Kidney tubule cell (primary cell): ENCODE measurements at regions not wholly inside any gene's neighbourhood (a gene's known extent, or its start where the extent isn't known, plus 50 kb on each side); places are given as distances from the start of the nearest gene placed in this dataset.
"Not testable (repeated sequence)": the region's sequence is repeated elsewhere in the genome, so short reads cannot be mapped to it uniquely, and the experiment has no call there.

Experiments used
- DNase-seq: peaks from one replicate; pipeline ENCODE4 v3.0.0-alpha.2; 2018; ENCODE audit warnings: low spot score

- DNase-seq = no peak
Observed at GRCh38 chr6:112401083-112401482, 54.0 kb downstream of the RFPL4B start.

GRCh38 chr6:112407101-112407590, 60.0 kb downstream of the RFPL4B start:
- no peak for DNase-seq

GRCh38 chr6:112408522-112408921, 61.4 kb downstream of the RFPL4B start:
- DNase-seq = no peak

DNA sequence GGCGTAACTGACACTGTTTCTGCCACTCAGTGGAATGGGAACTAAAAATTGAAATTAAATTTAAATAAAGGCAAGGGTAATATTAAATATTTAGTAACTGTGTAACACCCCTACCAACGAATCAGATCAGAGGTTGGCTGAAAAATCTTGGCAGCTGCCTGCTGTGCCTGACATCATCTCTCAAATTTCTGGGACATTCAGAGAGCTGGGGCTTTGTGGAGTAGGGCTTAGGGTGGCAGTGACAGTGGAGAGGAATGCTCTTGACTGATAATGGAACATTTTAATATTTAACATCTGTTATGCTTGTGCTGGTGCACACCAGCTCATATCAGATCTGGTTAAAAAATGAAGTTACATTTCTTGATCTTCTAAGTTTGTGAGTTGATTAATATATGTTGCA, 62.2 kb downstream of the RFPL4B start:
- peak; percentile 11 for DNase-seq

DNA sequence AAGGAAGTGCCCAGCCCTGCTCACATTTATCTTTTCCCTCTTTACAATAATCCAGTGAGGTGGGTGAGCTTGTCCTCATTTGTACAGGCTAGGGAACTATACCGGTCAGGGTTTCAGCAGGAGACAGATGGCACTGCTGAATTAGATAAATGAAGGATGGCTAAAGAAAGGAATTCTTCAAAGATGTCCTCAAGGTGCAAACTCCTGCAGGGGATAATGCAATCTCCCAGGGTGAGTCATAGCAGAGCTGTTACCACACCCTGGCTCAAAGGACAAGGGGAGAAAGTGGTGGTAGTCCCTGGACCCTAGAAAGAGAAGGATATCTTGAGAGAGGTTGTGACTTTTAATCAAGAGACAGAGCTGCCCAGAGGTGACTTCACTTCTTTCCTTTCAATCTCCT, 66.7 kb downstream of the RFPL4B start:
- DNase-seq = peak; percentile 10

- no peak for DNase-seq
Observed at GRCh38 chr6:112415366-112415765, 68.2 kb downstream of the RFPL4B start.

DNA sequence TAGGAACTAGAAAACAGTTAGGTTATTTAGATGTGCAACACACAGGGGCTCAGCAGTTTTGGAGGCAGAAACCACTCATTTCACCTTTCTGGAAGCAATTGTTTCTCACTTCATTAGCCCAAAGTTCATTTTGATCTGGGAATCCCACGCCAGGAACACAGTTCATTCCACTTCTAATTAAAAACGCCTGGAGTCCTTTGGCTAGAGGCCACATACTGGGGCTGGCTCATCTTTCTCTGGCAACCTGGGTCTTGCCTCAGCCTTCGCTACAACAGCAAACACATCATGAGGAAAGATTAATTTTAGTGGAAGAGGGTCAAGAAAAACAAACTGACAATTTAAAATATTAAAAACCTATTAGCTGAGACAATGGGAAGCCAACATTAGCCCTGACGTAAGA, 69.7 kb downstream of the RFPL4B start:
- DNase-seq = no peak

GRCh38 chr6:112427011-112427410, 79.9 kb downstream of the RFPL4B start:
- DNase-seq = not testable (repeated sequence)

DNA sequence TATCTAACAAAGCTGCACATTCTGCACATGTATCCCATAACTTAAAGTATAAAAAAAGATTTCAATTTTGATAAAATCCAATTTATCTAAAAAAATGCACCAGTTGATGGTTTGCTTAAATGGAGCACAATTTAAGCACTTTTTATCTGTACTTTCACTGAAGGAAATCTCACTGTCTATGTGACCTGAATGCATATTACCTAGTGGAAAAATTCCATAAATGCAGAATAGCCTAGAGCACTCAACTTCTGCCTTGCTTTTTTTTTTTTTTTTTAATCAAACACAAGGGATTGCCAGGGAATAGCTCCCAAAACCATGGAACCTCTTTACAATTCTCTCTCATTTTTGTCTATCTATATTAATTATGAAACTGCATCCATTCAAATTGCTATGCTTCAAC, 80.4 kb downstream of the RFPL4B start:
- DNase-seq = no peak

DNA sequence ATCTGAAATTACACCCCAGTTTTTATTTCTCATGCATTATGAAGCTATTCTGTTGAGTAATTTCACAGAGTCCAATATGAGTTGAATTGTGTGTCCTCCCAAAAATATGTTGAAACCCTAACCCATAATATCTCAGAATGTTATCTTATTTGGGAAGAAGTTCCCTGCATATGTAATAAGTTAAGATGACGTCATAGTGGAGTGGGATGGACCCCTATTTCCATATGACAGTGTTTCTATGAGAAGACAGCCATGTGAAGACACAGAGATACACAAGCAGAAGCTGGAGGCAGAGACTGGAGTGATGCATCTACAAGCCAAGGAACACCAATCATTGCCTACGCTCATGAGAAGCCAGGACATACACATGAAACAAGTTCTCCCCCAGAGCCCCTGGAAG, 81.3 kb downstream of the RFPL4B start:
- DNase-seq = no peak

DNA sequence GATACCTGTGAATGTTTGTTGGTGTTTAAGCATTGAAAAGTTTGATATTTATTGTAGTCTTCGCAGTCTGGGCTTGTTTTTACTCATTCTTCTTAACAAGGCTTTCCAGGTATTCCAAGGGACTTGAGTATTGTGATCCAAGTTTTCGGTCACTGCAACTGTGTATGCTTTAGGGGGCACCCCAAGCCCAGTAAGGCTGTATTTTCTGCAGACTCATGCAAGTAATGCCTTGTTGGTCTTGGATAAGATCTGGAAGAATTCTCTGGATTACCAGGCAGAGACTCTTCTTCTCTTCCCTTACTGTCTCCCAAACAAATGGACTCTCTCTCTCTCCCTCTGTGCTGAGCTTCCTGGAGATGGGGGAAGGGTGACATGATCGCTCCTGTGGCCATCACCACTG, 82.1 kb downstream of the RFPL4B start:
- peak; percentile 4 for DNase-seq

GRCh38 chr6:112431803-112432202, 84.7 kb downstream of the RFPL4B start:
- DNase-seq = no peak

- no peak for DNase-seq
Observed at GRCh38 chr6:112432853-112433252, 85.7 kb downstream of the RFPL4B start.

- no peak for DNase-seq
Observed at GRCh38 chr6:112433457-112433856, 86.3 kb downstream of the RFPL4B start.

DNA sequence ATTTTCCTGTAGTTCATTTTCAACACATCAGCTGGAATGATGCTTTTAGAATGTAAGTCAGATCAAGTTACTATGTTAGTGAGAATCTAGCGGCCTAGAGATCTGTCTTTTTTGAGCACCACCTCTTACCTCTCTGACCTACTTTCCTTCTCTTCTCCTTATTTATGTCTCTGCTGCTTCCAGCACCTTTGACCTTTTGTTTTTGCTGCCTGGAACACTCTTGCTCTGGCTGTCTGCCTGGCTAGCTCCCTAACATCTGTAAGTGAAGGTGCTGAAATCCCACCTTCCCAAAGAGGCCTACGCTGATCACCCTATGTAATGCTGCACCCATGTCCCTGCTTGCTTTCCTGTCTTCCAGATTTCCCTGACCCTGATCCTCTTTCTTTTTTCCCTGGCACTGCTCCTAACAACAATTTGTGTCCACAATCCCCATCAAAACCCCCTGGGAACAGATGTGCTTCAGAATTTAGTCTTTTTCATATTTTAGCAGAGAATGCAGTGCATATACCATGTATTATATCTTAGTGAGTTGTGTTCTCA, 87.8 kb downstream of the RFPL4B start:
- DNase-seq = no peak

GRCh38 chr6:112437058-112437457, 89.9 kb downstream of the RFPL4B start:
- no peak for DNase-seq

DNA sequence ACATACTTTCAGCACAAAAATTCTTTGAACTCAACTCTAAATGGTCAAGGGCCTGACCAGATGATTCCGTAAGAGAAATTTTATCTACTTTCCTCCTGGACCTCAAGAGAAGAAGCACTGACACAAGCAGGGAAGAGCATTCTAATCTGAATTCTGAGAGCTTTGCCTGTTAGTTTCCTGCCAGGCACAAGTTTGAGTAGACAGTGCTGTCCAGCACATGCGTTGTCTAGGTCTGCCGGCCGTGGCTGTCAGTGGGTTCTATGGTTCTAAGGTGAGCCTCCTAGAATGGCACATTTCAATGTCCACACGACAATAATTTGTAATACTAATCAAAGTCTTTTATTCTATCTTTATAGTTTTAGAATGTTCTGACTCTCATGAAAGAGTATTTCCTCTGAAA, 91.9 kb downstream of the RFPL4B start:
- DNase-seq = no peak

GRCh38 chr6:112439432-112439831, 92.3 kb downstream of the RFPL4B start:
- no peak for DNase-seq

DNA sequence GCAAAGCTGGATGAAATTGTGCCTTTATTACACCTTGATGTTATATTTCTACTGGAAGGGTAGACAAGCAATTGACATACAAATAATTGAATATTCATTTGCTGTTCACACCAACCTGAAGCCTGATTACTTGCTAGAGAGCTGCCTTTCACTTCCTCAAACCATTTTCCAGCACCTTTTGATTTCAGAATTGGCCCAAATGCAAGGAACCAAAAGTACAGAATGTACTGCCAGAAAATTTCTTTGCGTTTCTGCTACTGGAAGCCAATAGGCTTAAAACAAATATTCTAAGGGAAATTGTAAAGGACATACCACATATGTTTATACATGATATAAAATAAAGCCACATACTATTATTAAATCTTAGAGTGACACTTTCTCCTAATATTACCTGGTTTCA, 94.5 kb downstream of the RFPL4B start:
- DNase-seq = no peak

- DNase-seq = peak; percentile 9
Observed at GRCh38 chr6:112443179-112444065, 96.3 kb downstream of the RFPL4B start.

- DNase-seq = not testable (repeated sequence)
Observed at GRCh38 chr6:112448786-112449185, 101.7 kb downstream of the RFPL4B start.

DNA sequence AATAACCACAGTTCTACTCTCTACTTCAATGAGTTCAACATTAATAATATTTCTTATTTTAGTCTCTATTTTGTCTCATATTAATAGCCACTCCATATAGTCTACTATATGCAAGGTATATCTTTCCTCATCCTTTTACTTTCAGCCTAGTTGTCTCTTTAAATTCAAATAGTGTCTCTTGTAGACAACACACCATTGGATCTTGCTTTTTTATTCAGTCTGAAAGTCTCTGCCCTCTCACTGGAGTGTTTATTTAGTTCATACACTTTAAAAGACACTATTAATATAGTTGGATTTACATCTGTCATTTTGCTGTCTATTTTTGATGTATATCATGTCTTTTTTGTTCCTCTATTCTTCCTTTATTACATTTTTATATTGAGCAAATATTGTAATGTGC, 103.5 kb downstream of the RFPL4B start:
- DNase-seq = no peak

- no peak for DNase-seq
Observed at GRCh38 chr6:112457886-112458285, 110.8 kb downstream of the RFPL4B start.
